Osteocyte (in vitro differentiated cells): ENCODE measurements at regions not wholly inside any gene's neighbourhood (a gene's known extent, or its start where the extent isn't known, plus 50 kb on each side); places are given as distances from the start of the nearest gene placed in this dataset.

Source experiments
- DNase-seq: peaks from one replicate; pipeline ENCODE4 v3.0.0; 2021; ENCODE audit warnings: mixed read lengths; ENCODE audit not compliant: unreplicated experiment; ENCODE audit errors: extremely low spot score
- H3K27ac Mint-ChIP-seq: one replicate; pipeline ENCODE4 v1.8.0; 2021; ENCODE audit warnings: mild to moderate bottlenecking, mixed read lengths; ENCODE audit not compliant: unreplicated experiment
- H3K27me3 Mint-ChIP-seq: one replicate; pipeline ENCODE4 v1.8.0; 2021; ENCODE audit warnings: mixed read lengths; ENCODE audit not compliant: unreplicated experiment
- H3K36me3 Mint-ChIP-seq: one replicate; pipeline ENCODE4 v1.8.0; 2021; ENCODE audit warnings: mixed read lengths; ENCODE audit not compliant: unreplicated experiment
- H3K4me1 Mint-ChIP-seq: one replicate; pipeline ENCODE4 v1.8.0; 2021; ENCODE audit warnings: mixed read lengths; ENCODE audit not compliant: unreplicated experiment
- H3K4me3 Mint-ChIP-seq: one replicate; pipeline ENCODE4 v1.8.0; 2021; ENCODE audit warnings: mild to moderate bottlenecking, moderate library complexity, mixed read lengths; ENCODE audit not compliant: unreplicated experiment
- H3K9me3 Mint-ChIP-seq: one replicate; pipeline ENCODE4 v1.8.0; 2021; ENCODE audit warnings: mixed read lengths; ENCODE audit not compliant: unreplicated experiment
- CTCF ChIP-seq: fragments of 200-600 bp; sonication (generic); IDR thresholded peaks from 2 replicates; pipeline ENCODE4 v1.5.0; 2021; ENCODE audit warnings: antibody characterized with exemption, mild to moderate bottlenecking, moderate library complexity

- Mint-ChIP-seq H3K27ac (no peak overlapping the region), H3K9me3 (no peaks in the 10 kb centered on the region)
These were observed 183.2 kb downstream of the OXSM start for GRCh38 chr3:25973122-25973521.

GRCh38 chr3:25982756-25983155 lies 192.9 kb downstream of the OXSM start:
- H3K4me1 Mint-ChIP-seq: no peaks in the 10 kb centered on the region
- H3K36me3 Mint-ChIP-seq: no peaks in the 10 kb centered on the region
- peaks cover 2% of the 10 kb centered on the region for H3K27me3 Mint-ChIP-seq
- H3K27ac Mint-ChIP-seq: no peak overlapping the region
- no peak for DNase-seq
- H3K9me3 Mint-ChIP-seq: no peaks in the 10 kb centered on the region
- TF ChIP-seq CTCF: no peak
- no peak overlapping the region for H3K4me3 Mint-ChIP-seq

More at GRCh38 chr3:25973122-25973521, 183.2 kb downstream of the OXSM start:
- H3K4me1 Mint-ChIP-seq: no peaks in the 10 kb centered on the region
- H3K27me3 Mint-ChIP-seq: no peaks in the 10 kb centered on the region
- no peak for TF ChIP-seq CTCF
- no peak for DNase-seq
- no peaks in the 10 kb centered on the region for H3K36me3 Mint-ChIP-seq
- no peak overlapping the region for H3K4me3 Mint-ChIP-seq

GRCh38 chr3:25985621-25986020 lies 195.7 kb downstream of the OXSM start:
- TF ChIP-seq CTCF: no peak
- Mint-ChIP-seq H3K9me3 (no peaks in the 10 kb centered on the region), H3K27me3 (peaks cover 2% of the 10 kb centered on the region), H3K36me3 (no peaks in the 10 kb centered on the region), H3K27ac (no peak overlapping the region), H3K4me1 (no peaks in the 10 kb centered on the region), H3K4me3 (no peak overlapping the region)
- DNase-seq: no peak

- Mint-ChIP-seq H3K27ac (no peak overlapping the region), H3K27me3 (no peaks in the 10 kb centered on the region), H3K4me1 (no peaks in the 10 kb centered on the region), H3K36me3 (no peaks in the 10 kb centered on the region), H3K4me3 (no peak overlapping the region), H3K9me3 (peaks cover 29% of the 10 kb centered on the region)
- TF ChIP-seq CTCF: no peak
- no peak for DNase-seq
These were observed 202.7 kb downstream of the OXSM start for GRCh38 chr3:25992606-25993005.

GRCh38 chr3:26004172-26004571 lies 214.3 kb downstream of the OXSM start:
- Mint-ChIP-seq H3K27ac (no peak overlapping the region), H3K9me3 (peaks cover 8% of the 10 kb centered on the region), H3K27me3 (peaks cover 4% of the 10 kb centered on the region), H3K4me1 (no peaks in the 10 kb centered on the region), H3K4me3 (no peak overlapping the region), H3K36me3 (no peaks in the 10 kb centered on the region)
- DNase-seq: no peak
- TF ChIP-seq CTCF: no peak
